ENCODE measurements at regions not wholly inside any gene's neighbourhood (a gene's known extent, or its start where the extent isn't known, plus 50 kb on each side); places are given as distances from the start of the nearest gene placed in this dataset.

GRCh38 chr16:5502467-5502869, 404.9 kb upstream of the EEF2KMT start:
- no peaks in the 10 kb centered on the region for H3K27me3 ChIP-seq (ENCODE audit: control insufficient read depth in 2 of 2, insufficient read depth in 2 of 2, low read length in 2 of 2)
- H3K9me1 ChIP-seq (replicated peaks; ENCODE audit: control insufficient read depth, extremely low read depth, insufficient read depth, low read length), result no peaks in the 10 kb centered on the region
- no peak overlapping the region for H3K9ac ChIP-seq (replicated peaks; ENCODE audit: extremely low read depth, insufficient read depth, low read length)
- no peak overlapping the region for H3K27ac ChIP-seq (ENCODE audit: insufficient read depth, low read depth, low read length)
- H2AFZ ChIP-seq (ENCODE audit: low read depth, low read length), result no peak overlapping the region
- ChIA-PET CTCF (no interaction called here), POLR2A (no interaction called here)
- H4K20me1 ChIP-seq (replicated peaks; ENCODE audit: control insufficient read depth, extremely low read depth, insufficient read depth, low read length), result no peaks in the 10 kb centered on the region
- peaks cover 9% of the 10 kb centered on the region for H3K9me3 ChIP-seq (replicated peaks; ENCODE audit: control insufficient read depth, insufficient read depth, low read length)
- TF ChIP-seq CTCF (IDR thresholded peaks at IDR 0.05; ENCODE audit: extremely low read depth in 1 of 2, insufficient read depth in 1 of 2, low read depth in 1 of 2, low read length in 2 of 2), result no peak
- no peak for TF ChIP-seq EZH2 (IDR thresholded peaks at IDR 0.05; ENCODE audit: borderline replicate concordance, low read depth, low read length, severe bottlenecking)
- no peak for TF ChIP-seq MAX (IDR thresholded peaks at IDR 0.05; ENCODE audit: insufficient read depth, insufficient read length)
- H3K79me2 ChIP-seq (ENCODE audit: control insufficient read depth, insufficient read depth, low read length), result no peaks in the 10 kb centered on the region
- H3K4me2 ChIP-seq (ENCODE audit: insufficient read depth, low read length), result no peak overlapping the region
- no TSS peak for BruUV-seq (replicated peaks)
- H3K36me3 ChIP-seq (ENCODE audit: control insufficient read depth in 2 of 2, extremely low read depth in 1 of 2, insufficient read depth in 2 of 2, low read length in 2 of 2), result no peaks in the 10 kb centered on the region
- no peak for FAIRE-seq
- H3K4me1 ChIP-seq (ENCODE audit: control insufficient read depth, extremely low read depth, insufficient read depth, low read length), result no peaks in the 10 kb centered on the region
- no peak overlapping the region for H3K4me3 ChIP-seq (replicated peaks in 1 of 3; ENCODE audit: insufficient read depth in 1 of 3, low read depth in 1 of 3, low read length in 3 of 3)
- intact Hi-C loops (cut with micrococcal nuclease), result no loop called here
- dilution Hi-C loops (cut with MboI; ENCODE audit: extremely low pct_ligation_motif_present, low sequenced_read_pairs), result no loop called here
- no peak for DNase-seq (ENCODE audit: low read depth, low spot score)

GRCh38 chr16:5500526-5500925, 402.9 kb upstream of the EEF2KMT start:
- Histone ChIP-seq H3K36me3 (ENCODE audit: control insufficient read depth in 2 of 2, extremely low read depth in 1 of 2, insufficient read depth in 2 of 2, low read length in 2 of 2) (no peaks in the 10 kb centered on the region), H3K9ac (replicated peaks; ENCODE audit: extremely low read depth, insufficient read depth, low read length) (no peak overlapping the region), H3K4me3 (replicated peaks in 1 of 3; ENCODE audit: insufficient read depth in 1 of 3, low read depth in 1 of 3, low read length in 3 of 3) (no peak overlapping the region), H3K9me1 (replicated peaks; ENCODE audit: control insufficient read depth, extremely low read depth, insufficient read depth, low read length) (no peaks in the 10 kb centered on the region), H3K27me3 (ENCODE audit: control insufficient read depth in 2 of 2, insufficient read depth in 2 of 2, low read length in 2 of 2) (no peaks in the 10 kb centered on the region), H3K79me2 (ENCODE audit: control insufficient read depth, insufficient read depth, low read length) (no peaks in the 10 kb centered on the region), H4K20me1 (replicated peaks; ENCODE audit: control insufficient read depth, extremely low read depth, insufficient read depth, low read length) (no peaks in the 10 kb centered on the region), H3K27ac (ENCODE audit: insufficient read depth, low read depth, low read length) (no peak overlapping the region), H2AFZ (ENCODE audit: low read depth, low read length) (no peak overlapping the region), H3K4me1 (ENCODE audit: control insufficient read depth, extremely low read depth, insufficient read depth, low read length) (no peaks in the 10 kb centered on the region), H3K9me3 (replicated peaks; ENCODE audit: control insufficient read depth, insufficient read depth, low read length) (peaks cover 10% of the 10 kb centered on the region), H3K4me2 (ENCODE audit: insufficient read depth, low read length) (no peak overlapping the region)
- DNase-seq (ENCODE audit: low read depth, low spot score), result no peak
- dilution Hi-C loops (cut with MboI; ENCODE audit: extremely low pct_ligation_motif_present, low sequenced_read_pairs) (no loop called here), intact Hi-C loops (cut with micrococcal nuclease) (no loop called here)
- ChIA-PET POLR2A (no interaction called here), CTCF (no interaction called here)
- no TSS peak for BruUV-seq (replicated peaks)
- TF ChIP-seq JUN (IDR thresholded peaks at IDR 0.05; ENCODE audit: borderline replicate concordance, insufficient read depth, insufficient read length, low read depth) (no peak), POLR2AphosphoS5 (IDR thresholded peaks at IDR 0.05; ENCODE audit: insufficient read depth, low read depth, low read length) (no peak)
- no peak for FAIRE-seq
